SK-N-SH (cell line): ENCODE measurements at regions not wholly inside any gene's neighbourhood (a gene's known extent, or its start where the extent isn't known, plus 50 kb on each side); places are given as distances from the start of the nearest gene placed in this dataset.

Experiments used
- CTCF ChIA-PET: fragments of 300-600, 350-600 bp; formaldehyde crosslinking; extraction: SDS; loops from one replicate; lab custom pipeline; 2021; lab: Yijun Ruan, JAX
- POLR2A ChIA-PET: fragments of 350-600 bp; sonication (Branson Sonifier 250); formaldehyde crosslinking; extraction: SDS; loops from one replicate; lab custom pipeline; 2020; ENCODE audit warnings: antibody characterized with exemption, inconsistent platforms; lab: Yijun Ruan, JAX
- DNase-seq: peaks from one replicate; pipeline ENCODE4 v3.0.0; 2012
- H2AFZ ChIP-seq: fragments of 200-600 bp; sonication (generic); 2 replicates; pipeline ENCODE4 v1.8.1; 2016; ENCODE audit warnings: antibody characterized with exemption, mild to moderate bottlenecking, low read depth
- H3F3A ChIP-seq: fragments of 200-600 bp; sonication (generic); replicated peaks from 2 replicates; pipeline ENCODE3; 2016; ENCODE audit warnings: antibody characterized with exemption, mild to moderate bottlenecking; ENCODE audit not compliant: insufficient read depth
- H3K27ac ChIP-seq, 2 experiments: fragments of 200-500 bp in 1 of 2; fragments of 200-600 bp in 1 of 2; sonication (Bioruptor generic) in 1 of 2; sonication (generic), shearing (Covaris generic) in 1 of 2; 2 replicates each; pipeline versions ENCODE4 v1.5.1 to v1.6.1; 2014 to 2016; ENCODE audit warnings: low read depth in 2 of 2, inconsistent platforms in 1 of 2, low read length in 1 of 2, mild to moderate bottlenecking in 1 of 2, mixed read lengths in 1 of 2
- H3K27me3 ChIP-seq: fragments of 200-600 bp; sonication (generic), shearing (Covaris generic); 2 replicates; pipeline ENCODE4 v1.6.1; 2016; ENCODE audit warnings: mixed run types; ENCODE audit not compliant: insufficient read depth
- H3K36me3 ChIP-seq, 2 experiments: fragments of 200-500 bp in 1 of 2; fragments of 200-600 bp in 1 of 2; sonication (Bioruptor generic) in 1 of 2; sonication (generic) in 1 of 2; replicated peaks in 1 of 2; 2 replicates each; pipeline versions ENCODE3 to v1.5.1; 2014 to 2016; ENCODE audit warnings: low read length in 1 of 2, mild to moderate bottlenecking in 1 of 2; ENCODE audit not compliant: insufficient read depth in 2 of 2, control insufficient read depth in 1 of 2
- H3K4me1 ChIP-seq, 2 experiments: fragments of 200-500 bp in 1 of 2; fragments of 200-600 bp in 1 of 2; sonication (Bioruptor generic) in 1 of 2; sonication (generic), shearing (Covaris generic) in 1 of 2; 2 replicates each; pipeline versions ENCODE4 v1.5.1 to v1.6.1; 2014 to 2016; ENCODE audit warnings: low read depth in 1 of 2, low read length in 1 of 2, mixed run types in 1 of 2; ENCODE audit not compliant: insufficient read depth in 2 of 2, control insufficient read depth in 1 of 2
- H3K4me2 ChIP-seq: fragments of 200-600 bp; sonication (generic), shearing (Covaris generic); 2 replicates; pipeline ENCODE4 v1.6.1; 2017; ENCODE audit warnings: mixed run types
- H3K4me3 ChIP-seq, 2 experiments: fragments of 200-500 bp in 1 of 2; fragments of 200-600 bp in 1 of 2; sonication (Bioruptor generic) in 1 of 2; sonication (generic), shearing (Covaris generic) in 1 of 2; 2 replicates each; pipeline versions ENCODE4 v1.5.1 to v1.8.1; 2014 to 2016; ENCODE audit warnings: low read depth in 2 of 2, inconsistent platforms in 1 of 2, low read length in 1 of 2, mild to moderate bottlenecking in 1 of 2, mixed read lengths in 1 of 2, moderate library complexity in 1 of 2
- H3K79me2 ChIP-seq: fragments of 200-600 bp; sonication (generic); 2 replicates; pipeline ENCODE4 v1.8.1; 2017; ENCODE audit warnings: mild to moderate bottlenecking; ENCODE audit not compliant: insufficient read depth
- H3K9ac ChIP-seq: fragments of 200-600 bp; sonication (generic); 2 replicates; pipeline ENCODE4 v1.6.1; 2017; ENCODE audit warnings: mixed run types
- H3K9me2 ChIP-seq: fragments of 200-600 bp; sonication (generic); 2 replicates; pipeline ENCODE4 v1.6.1; 2017; ENCODE audit warnings: mixed run types
- H3K9me3 ChIP-seq: fragments of 200-600 bp; sonication (generic); 2 replicates; pipeline ENCODE4 v1.6.1; 2017; ENCODE audit warnings: mixed run types, mild to moderate bottlenecking, moderate library complexity
- H4K20me1 ChIP-seq: fragments of 200-600 bp; sonication (generic); 2 replicates; pipeline ENCODE4 v1.6.1; 2017; ENCODE audit warnings: mild to moderate bottlenecking, mixed run types; ENCODE audit not compliant: insufficient read depth
- ELF1 ChIP-seq: IDR thresholded peaks from 2 replicates; pipeline ENCODE4 v1.4.0; 2012
- FOSL2 ChIP-seq: IDR thresholded peaks from 2 replicates; pipeline ENCODE4 v1.4.0; 2012; ENCODE audit warnings: low read depth, mild to moderate bottlenecking, moderate library complexity, borderline replicate concordance
- FOXM1 ChIP-seq: IDR thresholded peaks from 2 replicates; pipeline ENCODE4 v1.4.0; 2012; ENCODE audit warnings: low read depth, mild to moderate bottlenecking
- GATA2 ChIP-seq: sonication (generic); formaldehyde crosslinking; IDR thresholded peaks from 2 replicates; pipeline ENCODE4 v1.5.0; 2020; ENCODE audit warnings: mild to moderate bottlenecking, missing genetic modification reagents
- MEF2A ChIP-seq: IDR thresholded peaks from 2 replicates; pipeline ENCODE4 v1.4.0; 2012; ENCODE audit warnings: low read depth, borderline replicate concordance
- MXI1 ChIP-seq: IDR thresholded peaks from 2 replicates; pipeline ENCODE4 v1.6.1; 2012; ENCODE audit warnings: mild to moderate bottlenecking, low read depth, low read length, improper control_type of control experiment
- POLR2AphosphoS5 ChIP-seq: IDR thresholded peaks from 2 replicates; pipeline ENCODE4 v1.6.1; 2012; ENCODE audit warnings: low read depth, low read length
- RAD21 ChIP-seq: IDR thresholded peaks from 2 replicates; pipeline ENCODE4 v1.6.1; 2012; ENCODE audit warnings: mild to moderate bottlenecking, low read length
- RCOR1 ChIP-seq: fragments of 150-350 bp; IDR thresholded peaks from 2 replicates; pipeline ENCODE4 v1.6.1; 2017; ENCODE audit warnings: antibody characterized with exemption, low read length
- RXRA ChIP-seq: IDR thresholded peaks from 2 replicates; pipeline ENCODE4 v1.4.0; 2012; ENCODE audit warnings: low read depth, mild to moderate bottlenecking, borderline replicate concordance
- SMC3 ChIP-seq: IDR thresholded peaks from 2 replicates; pipeline ENCODE4 v1.6.1; 2012; ENCODE audit warnings: low read depth, low read length, improper control_type of control experiment
- TAF1 ChIP-seq: IDR thresholded peaks from 2 replicates; pipeline ENCODE4 v1.6.1; 2012; ENCODE audit warnings: low read depth, mild to moderate bottlenecking, low read length, moderate library complexity, borderline replicate concordance
- TEAD4 ChIP-seq: IDR thresholded peaks from 2 replicates; pipeline ENCODE4 v1.4.0; 2012; ENCODE audit warnings: mild to moderate bottlenecking, borderline replicate concordance; ENCODE audit not compliant: insufficient read depth
- WGBS: methylation state at CpG from one replicate; pipeline ENCODE4 v1.1.6; 2017; ENCODE audit warnings: low lambda C conversion rate; 5-methylcytosine and 5-hydroxymethylcytosine counted together
- TF ChIP-seq, protein P1 (sequence below): IDR thresholded peaks from 2 replicates; pipeline ENCODE4 v1.4.0; 2012; ENCODE audit warnings: low read depth
- TF ChIP-seq, protein P2 (sequence below): IDR thresholded peaks from 2 replicates; pipeline ENCODE4 v1.6.1; 2012; ENCODE audit warnings: mild to moderate bottlenecking, low read depth, low read length, moderate library complexity
- TF ChIP-seq, protein P3 (sequence below): fragments of 200-600 bp; sonication (generic); IDR thresholded peaks from 2 replicates; pipeline ENCODE4 v1.6.1; 2017; ENCODE audit warnings: antibody characterized with exemption, mild to moderate bottlenecking, moderate library complexity
- TF ChIP-seq, protein P4 (sequence below): fragments of 150-350 bp; IDR thresholded peaks from 2 replicates; pipeline ENCODE4 v1.6.1; 2016; ENCODE audit warnings: mild to moderate bottlenecking, low read depth, low read length

- TF ChIP-seq, protein P1, sequence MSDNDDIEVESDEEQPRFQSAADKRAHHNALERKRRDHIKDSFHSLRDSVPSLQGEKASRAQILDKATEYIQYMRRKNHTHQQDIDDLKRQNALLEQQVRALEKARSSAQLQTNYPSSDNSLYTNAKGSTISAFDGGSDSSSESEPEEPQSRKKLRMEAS: no peak
- TF ChIP-seq, protein P2, sequence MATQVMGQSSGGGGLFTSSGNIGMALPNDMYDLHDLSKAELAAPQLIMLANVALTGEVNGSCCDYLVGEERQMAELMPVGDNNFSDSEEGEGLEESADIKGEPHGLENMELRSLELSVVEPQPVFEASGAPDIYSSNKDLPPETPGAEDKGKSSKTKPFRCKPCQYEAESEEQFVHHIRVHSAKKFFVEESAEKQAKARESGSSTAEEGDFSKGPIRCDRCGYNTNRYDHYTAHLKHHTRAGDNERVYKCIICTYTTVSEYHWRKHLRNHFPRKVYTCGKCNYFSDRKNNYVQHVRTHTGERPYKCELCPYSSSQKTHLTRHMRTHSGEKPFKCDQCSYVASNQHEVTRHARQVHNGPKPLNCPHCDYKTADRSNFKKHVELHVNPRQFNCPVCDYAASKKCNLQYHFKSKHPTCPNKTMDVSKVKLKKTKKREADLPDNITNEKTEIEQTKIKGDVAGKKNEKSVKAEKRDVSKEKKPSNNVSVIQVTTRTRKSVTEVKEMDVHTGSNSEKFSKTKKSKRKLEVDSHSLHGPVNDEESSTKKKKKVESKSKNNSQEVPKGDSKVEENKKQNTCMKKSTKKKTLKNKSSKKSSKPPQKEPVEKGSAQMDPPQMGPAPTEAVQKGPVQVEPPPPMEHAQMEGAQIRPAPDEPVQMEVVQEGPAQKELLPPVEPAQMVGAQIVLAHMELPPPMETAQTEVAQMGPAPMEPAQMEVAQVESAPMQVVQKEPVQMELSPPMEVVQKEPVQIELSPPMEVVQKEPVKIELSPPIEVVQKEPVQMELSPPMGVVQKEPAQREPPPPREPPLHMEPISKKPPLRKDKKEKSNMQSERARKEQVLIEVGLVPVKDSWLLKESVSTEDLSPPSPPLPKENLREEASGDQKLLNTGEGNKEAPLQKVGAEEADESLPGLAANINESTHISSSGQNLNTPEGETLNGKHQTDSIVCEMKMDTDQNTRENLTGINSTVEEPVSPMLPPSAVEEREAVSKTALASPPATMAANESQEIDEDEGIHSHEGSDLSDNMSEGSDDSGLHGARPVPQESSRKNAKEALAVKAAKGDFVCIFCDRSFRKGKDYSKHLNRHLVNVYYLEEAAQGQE: no peak
- TF ChIP-seq RXRA (no peak), GATA2 (no peak)
- TF ChIP-seq, protein P3, sequence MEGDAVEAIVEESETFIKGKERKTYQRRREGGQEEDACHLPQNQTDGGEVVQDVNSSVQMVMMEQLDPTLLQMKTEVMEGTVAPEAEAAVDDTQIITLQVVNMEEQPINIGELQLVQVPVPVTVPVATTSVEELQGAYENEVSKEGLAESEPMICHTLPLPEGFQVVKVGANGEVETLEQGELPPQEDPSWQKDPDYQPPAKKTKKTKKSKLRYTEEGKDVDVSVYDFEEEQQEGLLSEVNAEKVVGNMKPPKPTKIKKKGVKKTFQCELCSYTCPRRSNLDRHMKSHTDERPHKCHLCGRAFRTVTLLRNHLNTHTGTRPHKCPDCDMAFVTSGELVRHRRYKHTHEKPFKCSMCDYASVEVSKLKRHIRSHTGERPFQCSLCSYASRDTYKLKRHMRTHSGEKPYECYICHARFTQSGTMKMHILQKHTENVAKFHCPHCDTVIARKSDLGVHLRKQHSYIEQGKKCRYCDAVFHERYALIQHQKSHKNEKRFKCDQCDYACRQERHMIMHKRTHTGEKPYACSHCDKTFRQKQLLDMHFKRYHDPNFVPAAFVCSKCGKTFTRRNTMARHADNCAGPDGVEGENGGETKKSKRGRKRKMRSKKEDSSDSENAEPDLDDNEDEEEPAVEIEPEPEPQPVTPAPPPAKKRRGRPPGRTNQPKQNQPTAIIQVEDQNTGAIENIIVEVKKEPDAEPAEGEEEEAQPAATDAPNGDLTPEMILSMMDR: no peak
Observed at GRCh38 chr12:127473766-127474165, 793.2 kb upstream of the TMEM132C start (continued).

DNA sequence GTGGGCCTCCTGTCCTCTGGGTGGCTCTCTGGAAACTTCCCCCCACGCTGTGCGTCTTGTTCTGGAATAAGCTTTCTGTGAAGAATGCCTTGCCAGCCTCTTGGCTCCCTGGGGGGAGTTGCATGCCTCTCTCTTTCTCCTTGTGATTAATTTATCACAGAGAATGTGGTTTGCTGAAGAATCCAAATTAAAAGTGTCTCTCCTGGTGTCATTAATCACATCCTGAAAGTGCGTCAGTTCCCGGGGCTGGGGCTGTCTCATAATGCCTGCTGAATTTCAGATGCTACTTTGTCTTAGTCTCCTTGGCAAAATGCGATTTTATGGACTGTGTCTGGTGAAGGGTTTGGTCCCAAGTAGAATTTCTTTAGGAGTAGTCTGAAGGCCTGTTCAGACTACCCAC lies 787.7 kb upstream of the TMEM132C start:
- no peak overlapping the region for H3K4me3 ChIP-seq
- CTCF ChIA-PET: no interaction called here
- H4K20me1 ChIP-seq: no peaks in the 10 kb centered on the region
- H3K9ac ChIP-seq: no peak overlapping the region
- H3K27ac ChIP-seq: no peak overlapping the region
- H3K4me2 ChIP-seq: no peak overlapping the region
- no peaks in the 10 kb centered on the region for H3K4me1 ChIP-seq
- no peaks in the 10 kb centered on the region for H3F3A ChIP-seq
- WGBS: 33% methylated on average over 5 of the region's 5 CpGs
- TF ChIP-seq FOXM1 (no peak), FOSL2 (no peak), POLR2AphosphoS5 (no peak), TAF1 (no peak), RAD21 (no peak), TEAD4 (no peak), RCOR1 (no peak), MXI1 (no peak), RXRA (no peak), MEF2A (no peak), ELF1 (no peak), SMC3 (no peak)
- TF ChIP-seq, protein P1: no peak
- TF ChIP-seq, protein P4, sequence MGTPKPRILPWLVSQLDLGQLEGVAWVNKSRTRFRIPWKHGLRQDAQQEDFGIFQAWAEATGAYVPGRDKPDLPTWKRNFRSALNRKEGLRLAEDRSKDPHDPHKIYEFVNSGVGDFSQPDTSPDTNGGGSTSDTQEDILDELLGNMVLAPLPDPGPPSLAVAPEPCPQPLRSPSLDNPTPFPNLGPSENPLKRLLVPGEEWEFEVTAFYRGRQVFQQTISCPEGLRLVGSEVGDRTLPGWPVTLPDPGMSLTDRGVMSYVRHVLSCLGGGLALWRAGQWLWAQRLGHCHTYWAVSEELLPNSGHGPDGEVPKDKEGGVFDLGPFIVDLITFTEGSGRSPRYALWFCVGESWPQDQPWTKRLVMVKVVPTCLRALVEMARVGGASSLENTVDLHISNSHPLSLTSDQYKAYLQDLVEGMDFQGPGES: no peak
- H3K9me3 ChIP-seq: no peaks in the 10 kb centered on the region
- POLR2A ChIA-PET: no interaction called here
- no peak for DNase-seq
- H3K27me3 ChIP-seq: no peaks in the 10 kb centered on the region
- H3K9me2 ChIP-seq: no peaks in the 10 kb centered on the region
- no peaks in the 10 kb centered on the region for H3K79me2 ChIP-seq
- no peak overlapping the region for H2AFZ ChIP-seq
- H3K36me3 ChIP-seq: no peaks in the 10 kb centered on the region
